Bronchial epithelial cell (primary cell): ENCODE measurements at regions not wholly inside any gene's neighbourhood (a gene's known extent, or its start where the extent isn't known, plus 50 kb on each side); places are given as distances from the start of the nearest gene placed in this dataset.

Experiments
- DNase-seq: peaks from one replicate; pipeline ENCODE4 v3.0.0-alpha.2; 2010; ENCODE audit warnings: low read depth
- FAIRE-seq: peaks from 2 replicates; lab custom pipeline; 2011; peaks lifted over from hg19 to GRCh38; lab: Jason Lieb, UNC
- H3K27me3 ChIP-seq: 2 replicates; pipeline ENCODE4 v1.5.1; 2011; ENCODE audit warnings: low read length; ENCODE audit not compliant: control insufficient read depth, insufficient read depth
- H3K36me3 ChIP-seq: 2 replicates; pipeline ENCODE4 v1.5.1; 2011; ENCODE audit warnings: low read length; ENCODE audit not compliant: control insufficient read depth, insufficient read depth
- H3K4me3 ChIP-seq: 2 replicates; pipeline ENCODE4 v1.5.1; 2011; ENCODE audit warnings: mild to moderate bottlenecking, low read depth, low read length, control low read depth
- CTCF ChIP-seq: IDR thresholded peaks from 2 replicates; pipeline ENCODE4 v1.5.1; 2011; ENCODE audit warnings: mild to moderate bottlenecking, moderate library complexity, low read length, control low read depth, inconsistent platforms; ENCODE audit not compliant: insufficient read depth, severe bottlenecking

- no peak for DNase-seq
- no peak overlapping the region for H3K4me3 ChIP-seq
- FAIRE-seq, result no peak
- no peaks in the 10 kb centered on the region for H3K27me3 ChIP-seq
- no peak for TF ChIP-seq CTCF
- H3K36me3 ChIP-seq, result no peaks in the 10 kb centered on the region
Measured at GRCh38 chr5:84568171-84568570, 183.5 kb upstream of the EDIL3 start.

- TF ChIP-seq CTCF, result no peak
- H3K27me3 ChIP-seq, result no peaks in the 10 kb centered on the region
- H3K4me3 ChIP-seq, result no peak overlapping the region
- no peaks in the 10 kb centered on the region for H3K36me3 ChIP-seq
- FAIRE-seq, result no peak
- no peak for DNase-seq
Measured at GRCh38 chr5:84565866-84566265, 181.2 kb upstream of the EDIL3 start.

- TF ChIP-seq CTCF, result no peak
- Histone ChIP-seq H3K4me3 (no peak overlapping the region), H3K36me3 (no peaks in the 10 kb centered on the region), H3K27me3 (no peaks in the 10 kb centered on the region)
- DNase-seq, result peak; percentile 31
- no peak for FAIRE-seq
Measured at GRCh38 chr5:84564321-84565075, 179.8 kb upstream of the EDIL3 start.

GRCh38 chr5:84550222-84550621, 165.5 kb upstream of the EDIL3 start:
- Histone ChIP-seq H3K4me3 (no peak overlapping the region), H3K27me3 (no peaks in the 10 kb centered on the region), H3K36me3 (no peaks in the 10 kb centered on the region)
- FAIRE-seq (no peak), DNase-seq (no peak)
- TF ChIP-seq CTCF, result no peak

GRCh38 chr5:84549054-84549453, 164.4 kb upstream of the EDIL3 start:
- Histone ChIP-seq H3K27me3 (no peaks in the 10 kb centered on the region), H3K36me3 (no peaks in the 10 kb centered on the region), H3K4me3 (no peak overlapping the region)
- TF ChIP-seq CTCF, result no peak
- no peak for DNase-seq
- FAIRE-seq, result no peak

GRCh38 chr5:84546686-84547085, 162.0 kb upstream of the EDIL3 start:
- DNase-seq (no peak), FAIRE-seq (no peak)
- Histone ChIP-seq H3K36me3 (no peaks in the 10 kb centered on the region), H3K4me3 (no peak overlapping the region), H3K27me3 (no peaks in the 10 kb centered on the region)
- TF ChIP-seq CTCF, result no peak
